Erythroblast (primary cell): ENCODE measurements at regions not wholly inside any gene's neighbourhood (a gene's known extent, or its start where the extent isn't known, plus 50 kb on each side); places are given as distances from the start of the nearest gene placed in this dataset.

ENCODE experiments used
- GATA1 ChIP-seq: IDR thresholded peaks from 2 replicates; pipeline ENCODE4 v1.6.1; 2011; ENCODE audit warnings: low read depth, mild to moderate bottlenecking, control low read depth, low read length, moderate library complexity
- POLR2A ChIP-seq: IDR thresholded peaks from 2 replicates; pipeline ENCODE4 v1.6.1; 2011; ENCODE audit warnings: mild to moderate bottlenecking, low read length

DNA sequence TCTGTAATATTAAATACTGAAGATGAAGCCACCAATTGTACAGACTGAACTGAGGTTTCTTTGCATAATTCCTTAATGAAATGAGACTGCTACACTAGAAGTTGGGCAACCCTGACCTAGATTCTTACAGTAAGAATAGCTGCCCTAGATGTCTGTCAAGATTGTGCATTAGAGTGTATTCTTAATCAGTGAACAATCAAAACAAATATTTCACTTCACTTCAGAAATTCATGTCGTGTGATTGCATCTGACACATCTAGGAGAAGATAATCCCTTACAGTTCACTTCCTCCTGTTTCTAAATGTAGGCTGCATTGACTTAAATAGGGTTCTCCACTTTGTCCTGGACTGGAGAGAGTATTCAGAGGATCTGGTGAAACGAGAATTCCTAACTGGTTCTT, 283.1 kb downstream of the HNRNPD start:
- TF ChIP-seq POLR2A = no peak
- no peak for TF ChIP-seq GATA1
